ENCODE measurements at regions not wholly inside any gene's neighbourhood (a gene's known extent, or its start where the extent isn't known, plus 50 kb on each side); places are given as distances from the start of the nearest gene placed in this dataset.

DNA sequence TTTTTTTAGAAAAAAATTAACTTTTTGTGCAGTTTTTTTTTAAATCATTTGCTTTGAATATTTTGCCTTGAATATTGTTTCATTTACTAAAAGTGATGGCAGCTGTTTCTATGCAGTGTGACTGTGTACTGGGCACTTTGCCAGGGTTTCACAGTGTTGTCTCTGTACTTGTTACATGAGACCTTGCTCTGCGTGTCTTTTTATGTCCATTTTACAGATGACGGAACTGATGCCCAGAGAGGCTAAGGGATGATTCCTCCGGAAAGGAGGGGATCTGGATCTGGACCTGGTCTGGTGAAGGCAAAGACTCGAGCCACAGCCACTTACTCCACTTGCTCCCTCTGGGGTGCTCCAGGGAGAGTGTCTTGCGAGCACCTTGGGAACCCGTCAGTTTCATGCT lies 124.8 kb upstream of the PTCH1 start:
- Histone ChIP-seq H3K4me3 (replicated peaks in 1 of 2; ENCODE audit: low read depth in 1 of 2, low read length in 2 of 2) (no peak overlapping the region), H3K27me3 (ENCODE audit: insufficient read depth, low read length) (no peaks in the 10 kb centered on the region), H3K9me3 (ENCODE audit: control insufficient read depth in 1 of 2, insufficient read depth in 1 of 2, low read depth in 1 of 2, low read length in 2 of 2) (no peaks in the 10 kb centered on the region), H3K27ac (ENCODE audit: low read depth, low read length) (no peak overlapping the region), H4K20me1 (ENCODE audit: insufficient read depth) (no peaks in the 10 kb centered on the region), H3K4me2 (ENCODE audit: low read length) (no peak overlapping the region), H3K4me1 (ENCODE audit: control insufficient read depth in 1 of 2, insufficient read depth in 2 of 2, low read length in 2 of 2) (no peaks in the 10 kb centered on the region), H3K79me2 (ENCODE audit: insufficient read depth, low read length) (no peaks in the 10 kb centered on the region), H3K9ac (ENCODE audit: low read length) (no peak overlapping the region), H2AFZ (ENCODE audit: low read depth, low read length, poor library complexity, severe bottlenecking) (no peak overlapping the region), H3K9me2 (ENCODE audit: insufficient read depth) (no peaks in the 10 kb centered on the region), H3K36me3 (ENCODE audit: control insufficient read depth in 1 of 2, insufficient read depth in 2 of 2, low read length in 2 of 2) (no peaks in the 10 kb centered on the region)
- CTCF ChIA-PET: no interaction called here
- RAD21 ChIA-PET (ENCODE audit: low non-redundant PET in 1 of 2, low total read pairs in 2 of 2, uncharacterized antibody in 2 of 2, unreplicated experiment in 2 of 2): no interaction called here
- intact Hi-C loops (cut with micrococcal nuclease): no loop called here
- ATAC-seq (no peak), DNase-seq (ENCODE audit: low read depth, low spot score) (no peak)
- POLR2A ChIA-PET: no interaction called here
- TF ChIP-seq FOSL1 (IDR thresholded peaks at IDR 0.05; ENCODE audit: low read depth): no peak
- no peak for TF ChIP-seq ELF1 (IDR thresholded peaks at IDR 0.05; ENCODE audit: borderline replicate concordance, low read depth)
- TF ChIP-seq, protein P1, sequence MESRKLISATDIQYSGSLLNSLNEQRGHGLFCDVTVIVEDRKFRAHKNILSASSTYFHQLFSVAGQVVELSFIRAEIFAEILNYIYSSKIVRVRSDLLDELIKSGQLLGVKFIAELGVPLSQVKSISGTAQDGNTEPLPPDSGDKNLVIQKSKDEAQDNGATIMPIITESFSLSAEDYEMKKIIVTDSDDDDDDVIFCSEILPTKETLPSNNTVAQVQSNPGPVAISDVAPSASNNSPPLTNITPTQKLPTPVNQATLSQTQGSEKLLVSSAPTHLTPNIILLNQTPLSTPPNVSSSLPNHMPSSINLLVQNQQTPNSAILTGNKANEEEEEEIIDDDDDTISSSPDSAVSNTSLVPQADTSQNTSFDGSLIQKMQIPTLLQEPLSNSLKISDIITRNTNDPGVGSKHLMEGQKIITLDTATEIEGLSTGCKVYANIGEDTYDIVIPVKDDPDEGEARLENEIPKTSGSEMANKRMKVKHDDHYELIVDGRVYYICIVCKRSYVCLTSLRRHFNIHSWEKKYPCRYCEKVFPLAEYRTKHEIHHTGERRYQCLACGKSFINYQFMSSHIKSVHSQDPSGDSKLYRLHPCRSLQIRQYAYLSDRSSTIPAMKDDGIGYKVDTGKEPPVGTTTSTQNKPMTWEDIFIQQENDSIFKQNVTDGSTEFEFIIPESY (IDR thresholded peaks at IDR 0.05; ENCODE audit: extremely low read depth, insufficient replicate concordance, low read length): no peak
- BruUV-seq (replicated peaks): no TSS peak

DNA sequence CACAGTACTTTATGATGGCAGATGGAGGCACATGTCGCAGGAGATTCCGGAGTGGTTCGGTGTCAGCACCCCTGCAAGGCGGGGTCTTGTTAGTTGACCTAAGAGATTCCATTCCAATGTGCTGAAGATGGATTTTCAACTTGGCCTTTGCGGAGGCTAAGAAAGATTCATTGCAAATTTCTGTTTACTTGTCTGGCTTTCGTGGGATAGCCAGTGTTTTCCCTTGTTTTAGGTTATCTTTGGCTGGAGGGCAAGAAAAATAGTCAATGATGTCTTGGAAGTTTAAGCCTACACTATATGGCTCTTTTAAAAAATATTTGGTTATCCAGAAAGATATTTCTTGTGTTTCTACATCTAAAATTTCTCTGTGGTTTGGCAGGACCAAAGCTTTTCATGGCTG lies 123.6 kb upstream of the PTCH1 start:
- no peaks in the 10 kb centered on the region for H3K79me2 ChIP-seq (ENCODE audit: insufficient read depth, low read length)
- no peak overlapping the region for H3K9ac ChIP-seq (ENCODE audit: low read length)
- TF ChIP-seq POLR2AphosphoS5 (IDR thresholded peaks at IDR 0.05; ENCODE audit: low read depth, low read length) (no peak), RAD21 (IDR thresholded peaks at IDR 0.05; ENCODE audit: low read depth) (no peak), TCF7L2 (IDR thresholded peaks at IDR 0.05; ENCODE audit: borderline replicate concordance, extremely low read depth, insufficient read depth, insufficient read length) (no peak), ZFX (IDR thresholded peaks at IDR 0.05) (no peak), EZH2phosphoT487 (IDR thresholded peaks at IDR 0.05; ENCODE audit: borderline replicate concordance) (no peak), ELF1 (IDR thresholded peaks at IDR 0.05; ENCODE audit: borderline replicate concordance, low read depth) (no peak)
- no peak overlapping the region for H3K4me2 ChIP-seq (ENCODE audit: low read length)
- RAD21 ChIA-PET (ENCODE audit: low non-redundant PET in 1 of 2, low total read pairs in 2 of 2, uncharacterized antibody in 2 of 2, unreplicated experiment in 2 of 2): no interaction called here
- intact Hi-C loops (cut with micrococcal nuclease): no loop called here
- H3K4me3 ChIP-seq (replicated peaks in 1 of 2; ENCODE audit: low read depth in 1 of 2, low read length in 2 of 2): no peak overlapping the region
- ATAC-seq: no peak
- CTCF ChIA-PET: no interaction called here
- H3K9me3 ChIP-seq (ENCODE audit: control insufficient read depth in 1 of 2, insufficient read depth in 1 of 2, low read depth in 1 of 2, low read length in 2 of 2): no peaks in the 10 kb centered on the region
- H4K20me1 ChIP-seq (ENCODE audit: insufficient read depth): no peaks in the 10 kb centered on the region
- no peak overlapping the region for H2AFZ ChIP-seq (ENCODE audit: low read depth, low read length, poor library complexity, severe bottlenecking)
- H3K27ac ChIP-seq (ENCODE audit: low read depth, low read length): no peak overlapping the region
- BruUV-seq (replicated peaks): no TSS peak
- DNase-seq (ENCODE audit: low read depth, low spot score): no peak
- no peaks in the 10 kb centered on the region for H3K4me1 ChIP-seq (ENCODE audit: control insufficient read depth in 1 of 2, insufficient read depth in 2 of 2, low read length in 2 of 2)
- H3K9me2 ChIP-seq (ENCODE audit: insufficient read depth): no peaks in the 10 kb centered on the region
- POLR2A ChIA-PET: no interaction called here
- H3K27me3 ChIP-seq (ENCODE audit: insufficient read depth, low read length): no peaks in the 10 kb centered on the region
- no peaks in the 10 kb centered on the region for H3K36me3 ChIP-seq (ENCODE audit: control insufficient read depth in 1 of 2, insufficient read depth in 2 of 2, low read length in 2 of 2)
